Panc1 (cell line): ENCODE measurements at regions not wholly inside any gene's neighbourhood (a gene's known extent, or its start where the extent isn't known, plus 50 kb on each side); places are given as distances from the start of the nearest gene placed in this dataset.

Experiments used
- ATAC-seq: fragments of 200-7000 bp; cut with Tn5 transposase; 2 replicates; pipeline ENCODE4 v1.9.1; 2020; ENCODE audit warnings: mild to moderate bottlenecking, moderate library complexity
- BruUV-seq: library from RNA; stranded (reverse); fragments of 400-500 nt; replicated peaks from 2 replicates; lab custom pipeline; 2021; lab: Mats Ljungman, UMichigan
- CTCF ChIA-PET: fragments of 300-600 bp; sonication (Branson Sonifier 250); formaldehyde crosslinking; loops from one replicate; lab custom pipeline; 2022; ENCODE audit warnings: antibody characterized with exemption; lab: Charles Lee
- POLR2A ChIA-PET: fragments of 300-600 bp; sonication (Branson Sonifier 250); formaldehyde crosslinking; loops from one replicate; lab custom pipeline; 2022; ENCODE audit warnings: antibody characterized with exemption; lab: Charles Lee
- DNase-seq: peaks from one replicate; pipeline ENCODE4 v3.0.0-alpha.2; 2010; ENCODE audit warnings: low read depth, low spot score
- H3K27ac ChIP-seq: 2 replicates; pipeline ENCODE4 v1.5.1; 2011; ENCODE audit warnings: mild to moderate bottlenecking, low read length, inconsistent platforms
- H3K27me3 ChIP-seq: fragments of 200-500 bp; sonication (Bioruptor generic); 2 replicates; pipeline ENCODE4 v1.6.0; 2014; ENCODE audit warnings: low read length, inconsistent platforms; ENCODE audit not compliant: control insufficient read depth, insufficient read depth
- H3K36me3 ChIP-seq: fragments of 200-500 bp; sonication (Bioruptor generic); 2 replicates; pipeline ENCODE4 v1.5.1; 2014; ENCODE audit warnings: inconsistent platforms, mild to moderate bottlenecking, low read length, moderate library complexity; ENCODE audit not compliant: control insufficient read depth, insufficient read depth
- H3K4me1 ChIP-seq: 2 replicates; pipeline ENCODE4 v1.5.1; 2011; ENCODE audit warnings: inconsistent platforms, mild to moderate bottlenecking, low read length, moderate library complexity; ENCODE audit not compliant: control insufficient read depth, insufficient read depth
- H3K4me3 ChIP-seq, 2 experiments: 2 replicates each; pipeline ENCODE4 v1.5.1; 2011 to 2012; ENCODE audit warnings: low read depth in 2 of 2, low read length in 2 of 2, mild to moderate bottlenecking in 2 of 2, inconsistent platforms in 1 of 2, moderate library complexity in 1 of 2
- H3K9me3 ChIP-seq: fragments of 200-500 bp; sonication (Bioruptor generic); 2 replicates; pipeline ENCODE4 v1.5.1; 2014; ENCODE audit warnings: low read depth, mild to moderate bottlenecking, inconsistent platforms, low read length, moderate library complexity; ENCODE audit not compliant: control insufficient read depth, insufficient read depth
- CTCF ChIP-seq: fragments of 450-650 bp; IDR thresholded peaks from 2 replicates; pipeline ENCODE4 v1.5.1; 2017; ENCODE audit warnings: mild to moderate bottlenecking
- POLR2AphosphoS5 ChIP-seq: IDR thresholded peaks from 2 replicates; pipeline ENCODE4 v1.6.1; 2012; ENCODE audit warnings: mild to moderate bottlenecking, low read depth, low read length, moderate library complexity
- REST ChIP-seq, 2 experiments: IDR thresholded peaks; 2 replicates each; pipeline ENCODE4 v1.6.1; 2011 to 2012; ENCODE audit warnings: low read depth in 2 of 2, control low read depth in 1 of 2, low read length in 1 of 2, mild to moderate bottlenecking in 1 of 2, moderate library complexity in 1 of 2; ENCODE audit not compliant: insufficient read depth in 1 of 2
- SIN3A ChIP-seq: IDR thresholded peaks from 2 replicates; pipeline ENCODE4 v1.6.1; 2012; ENCODE audit warnings: low read depth, mild to moderate bottlenecking, low read length, moderate library complexity, borderline replicate concordance; ENCODE audit not compliant: insufficient read depth
- TCF7L2 ChIP-seq: IDR thresholded peaks from 2 replicates; pipeline ENCODE4 v1.6.1; 2011; ENCODE audit warnings: mild to moderate bottlenecking, low read depth, low read length, inconsistent platforms
- in situ Hi-C: cut with HindIII; loops from 2 replicates; pipeline ENCODE4 v1.10.0; 2016; ENCODE audit warnings: low sequenced_read_pairs, low pct_unique_long_range_greater_than_20kb
- intact Hi-C: fragments of 100-400 bp; cut with micrococcal nuclease; formaldehyde crosslinking; loops from one replicate; pipeline ENCODE4 v1.10.0; 2022; ENCODE audit not compliant: unreplicated experiment

- DNase-seq (peak; percentile 20), ATAC-seq (peak; percentile 80; the same call in 1 of the 2 replicates)
- intact Hi-C loops (no loop called here), in situ Hi-C loops (no loop called here)
- Histone ChIP-seq H3K27me3 (no peaks in the 10 kb centered on the region), H3K4me1 (no peaks in the 10 kb centered on the region), H3K36me3 (no peaks in the 10 kb centered on the region), H3K27ac (no peak overlapping the region), H3K4me3 (no peak overlapping the region), H3K9me3 (no peaks in the 10 kb centered on the region)
- CTCF ChIA-PET, result interaction anchor here (0.5 to 1.3 kb wide), 11 partner anchors 9 to 1102 kb away, joined by 3 to 10 read pairs (median 3); no protein-coding TSS in a partner anchor
- TF ChIP-seq CTCF, result peak; percentile 85
- TF ChIP-seq SIN3A, result no peak
- POLR2A ChIA-PET, result no interaction called here
- BruUV-seq, result no TSS peak
Observed at GRCh38 chr22:35150183-35151107, 84.5 kb downstream of the ISX start.

- H3K4me1 ChIP-seq, result no peaks in the 10 kb centered on the region
- TF ChIP-seq POLR2AphosphoS5 (no peak), TCF7L2 (no peak), CTCF (no peak)
- no peaks in the 10 kb centered on the region for H3K36me3 ChIP-seq
- ATAC-seq, result no peak
- H3K27me3 ChIP-seq, result no peaks in the 10 kb centered on the region
- H3K9me3 ChIP-seq, result no peaks in the 10 kb centered on the region
- no peak overlapping the region for H3K27ac ChIP-seq
- H3K4me3 ChIP-seq, result no peak overlapping the region
- intact Hi-C loops (no loop called here), in situ Hi-C loops (no loop called here)
- ChIA-PET CTCF (interaction anchor here (0.6 kb wide), 1 partner anchor 79 kb away, joined by 9 read pairs; no protein-coding TSS in a partner anchor), POLR2A (no interaction called here)
- BruUV-seq, result no TSS peak
- DNase-seq, result no peak
Observed at GRCh38 chr22:35152316-35152715, 86.4 kb downstream of the ISX start.

GRCh38 chr22:35154937-35155387, 89.0 kb downstream of the ISX start:
- POLR2A ChIA-PET, result no interaction called here
- intact Hi-C loops, result loop anchor here (5.0 kb wide), 1 partner anchor 77 kb away; no protein-coding TSS in a partner anchor
- in situ Hi-C loops, result no loop called here

More at GRCh38 chr22:35154937-35155387, 89.0 kb downstream of the ISX start:
- ATAC-seq (peak; percentile 92), DNase-seq (peak; percentile 17)
- no TSS peak for BruUV-seq
- H3K27me3 ChIP-seq, result no peaks in the 10 kb centered on the region
- H3K4me1 ChIP-seq, result no peaks in the 10 kb centered on the region
- no peak overlapping the region for H3K4me3 ChIP-seq
- H3K27ac ChIP-seq, result no peak overlapping the region
- TF ChIP-seq SIN3A, result no peak
- TF ChIP-seq TCF7L2, result no peak
- no peak for TF ChIP-seq POLR2AphosphoS5
- no peak for TF ChIP-seq REST (IDR thresholded peaks at IDR 0.05; ENCODE audit: insufficient read depth in 1 of 2, low read depth in 2 of 2, low read length in 1 of 2)
- peak; percentile 85 for TF ChIP-seq CTCF
- no peaks in the 10 kb centered on the region for H3K9me3 ChIP-seq
- CTCF ChIA-PET, result interaction anchor here (1.2 kb wide), 1 partner anchor 77 kb away, joined by 3 read pairs; no protein-coding TSS in a partner anchor
- H3K36me3 ChIP-seq, result no peaks in the 10 kb centered on the region
